Tibial nerve (tissue), 4 donors: ENCODE measurements at regions not wholly inside any gene's neighbourhood (a gene's known extent, or its start where the extent isn't known, plus 50 kb on each side); places are given as distances from the start of the nearest gene placed in this dataset.

Source experiments
- CTCF ChIP-seq, 5 experiments: fragments of 200-600 bp in 3 of 5; fragments of 450-650 bp in 2 of 5; sonication (generic) in 3 of 5; IDR thresholded peaks; one replicate each; pipeline ENCODE4 v1.5.1; 2016 to 2019; ENCODE audit warnings: antibody characterized with exemption in 5 of 5, mild to moderate bottlenecking in 3 of 5, moderate library complexity in 2 of 5
- EP300 ChIP-seq, 2 donors: sonication (generic); formaldehyde crosslinking; IDR thresholded peaks; one replicate each; pipeline ENCODE4 v1.6.1; 2017; ENCODE audit warnings: antibody characterized with exemption in 2 of 2, mild to moderate bottlenecking in 1 of 2
- POLR2A ChIP-seq, 2 donors: fragments of 450-650 bp; IDR thresholded peaks; one replicate each; pipeline ENCODE4 v1.6.1; 2017; ENCODE audit warnings: antibody characterized with exemption in 2 of 2, mild to moderate bottlenecking in 2 of 2, moderate library complexity in 2 of 2

DNA sequence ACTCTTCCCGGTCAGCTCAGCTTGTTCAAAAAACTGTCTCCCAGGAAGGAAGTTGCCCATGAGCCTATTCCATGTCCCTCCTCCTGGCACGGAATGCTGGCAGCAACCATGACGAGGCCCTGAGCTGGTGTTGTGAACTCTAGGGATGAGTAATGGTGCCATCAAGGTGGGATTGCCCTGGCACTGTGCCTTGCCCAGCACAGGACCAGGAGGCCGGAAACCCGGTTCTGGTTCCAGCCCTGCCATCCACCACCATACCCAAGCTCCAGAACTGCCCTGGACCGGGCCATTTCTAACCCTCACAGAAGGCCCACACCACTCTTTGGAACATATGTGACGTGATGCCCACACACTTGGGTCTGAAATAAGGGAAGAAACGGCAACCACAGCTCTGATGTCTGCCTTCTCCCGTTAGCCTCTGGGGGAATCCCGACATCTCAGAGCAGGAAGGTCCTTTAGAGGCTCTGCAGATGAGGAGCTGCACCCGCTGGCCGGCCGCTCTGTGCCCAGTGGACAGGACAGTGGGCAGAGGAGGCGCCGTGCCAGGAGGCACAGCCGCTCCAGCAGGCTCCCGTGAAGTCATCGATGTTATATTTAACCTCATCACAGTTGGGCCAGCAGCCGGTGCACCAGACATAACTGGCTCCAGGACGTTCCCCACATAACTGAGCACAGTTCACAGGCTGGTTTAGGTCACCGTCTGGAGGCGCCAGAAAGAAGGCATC lies 462.1 kb upstream of the ID2 start:
- TF ChIP-seq CTCF (IDR thresholded peaks at IDR 0.05) (no peak), POLR2A (IDR thresholded peaks at IDR 0.05) (no peak), EP300 (IDR thresholded peaks at IDR 0.05) (no peak)
